Panc1 (cell line): ENCODE measurements at regions not wholly inside any gene's neighbourhood (a gene's known extent, or its start where the extent isn't known, plus 50 kb on each side); places are given as distances from the start of the nearest gene placed in this dataset.

ENCODE experiments used
- CTCF ChIP-seq: fragments of 450-650 bp; IDR thresholded peaks from 2 replicates; pipeline ENCODE4 v1.5.1; 2017; ENCODE audit warnings: mild to moderate bottlenecking
- POLR2AphosphoS5 ChIP-seq: IDR thresholded peaks from 2 replicates; pipeline ENCODE4 v1.6.1; 2012; ENCODE audit warnings: mild to moderate bottlenecking, low read depth, low read length, moderate library complexity
- REST ChIP-seq, 2 experiments: IDR thresholded peaks; 2 replicates each; pipeline ENCODE4 v1.6.1; 2011 to 2012; ENCODE audit warnings: low read depth in 2 of 2, control low read depth in 1 of 2, low read length in 1 of 2, mild to moderate bottlenecking in 1 of 2, moderate library complexity in 1 of 2; ENCODE audit not compliant: insufficient read depth in 1 of 2

GRCh38 chr2:48081317-48081628, 175.0 kb upstream of the FBXO11 start:
- TF ChIP-seq CTCF (no peak), REST (IDR thresholded peaks at IDR 0.05; ENCODE audit: insufficient read depth in 1 of 2, low read depth in 2 of 2, low read length in 1 of 2) (no peak), POLR2AphosphoS5 (no peak)
